WI38 (cell line): ENCODE measurements at regions not wholly inside any gene's neighbourhood (a gene's known extent, or its start where the extent isn't known, plus 50 kb on each side); places are given as distances from the start of the nearest gene placed in this dataset.

Experiments used
- H3K4me3 ChIP-seq: 2 replicates; pipeline ENCODE4 v1.5.1; 2011; ENCODE audit warnings: low read depth, mild to moderate bottlenecking, control low read depth, low read length
- TF ChIP-seq, protein P1 (sequence below): IDR thresholded peaks from 2 replicates; pipeline ENCODE4 v1.5.1; 2012; ENCODE audit warnings: low read depth, mild to moderate bottlenecking, control low read depth, low read length

DNA sequence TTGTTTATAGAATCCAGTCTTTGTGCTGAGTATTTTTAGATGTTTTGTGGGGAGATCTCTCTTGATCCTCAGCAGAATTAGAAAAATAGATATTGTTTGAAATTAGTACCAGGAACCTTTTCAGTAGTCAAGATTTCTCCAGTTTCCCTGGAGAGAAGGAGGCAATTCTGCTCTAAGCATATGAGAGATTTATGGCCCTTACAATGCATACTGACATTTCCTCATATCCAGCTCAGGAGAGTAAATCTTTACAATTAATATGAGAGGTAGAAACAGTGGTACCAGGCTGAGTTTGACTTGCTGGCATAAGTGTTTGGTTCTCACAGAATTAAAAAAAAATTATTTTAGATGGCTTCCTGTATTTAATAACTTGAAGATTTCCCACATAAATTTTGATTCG, 239.1 kb upstream of the SGO1 start:
- no peak overlapping the region for H3K4me3 ChIP-seq
- TF ChIP-seq, protein P1, sequence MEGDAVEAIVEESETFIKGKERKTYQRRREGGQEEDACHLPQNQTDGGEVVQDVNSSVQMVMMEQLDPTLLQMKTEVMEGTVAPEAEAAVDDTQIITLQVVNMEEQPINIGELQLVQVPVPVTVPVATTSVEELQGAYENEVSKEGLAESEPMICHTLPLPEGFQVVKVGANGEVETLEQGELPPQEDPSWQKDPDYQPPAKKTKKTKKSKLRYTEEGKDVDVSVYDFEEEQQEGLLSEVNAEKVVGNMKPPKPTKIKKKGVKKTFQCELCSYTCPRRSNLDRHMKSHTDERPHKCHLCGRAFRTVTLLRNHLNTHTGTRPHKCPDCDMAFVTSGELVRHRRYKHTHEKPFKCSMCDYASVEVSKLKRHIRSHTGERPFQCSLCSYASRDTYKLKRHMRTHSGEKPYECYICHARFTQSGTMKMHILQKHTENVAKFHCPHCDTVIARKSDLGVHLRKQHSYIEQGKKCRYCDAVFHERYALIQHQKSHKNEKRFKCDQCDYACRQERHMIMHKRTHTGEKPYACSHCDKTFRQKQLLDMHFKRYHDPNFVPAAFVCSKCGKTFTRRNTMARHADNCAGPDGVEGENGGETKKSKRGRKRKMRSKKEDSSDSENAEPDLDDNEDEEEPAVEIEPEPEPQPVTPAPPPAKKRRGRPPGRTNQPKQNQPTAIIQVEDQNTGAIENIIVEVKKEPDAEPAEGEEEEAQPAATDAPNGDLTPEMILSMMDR: no peak

DNA sequence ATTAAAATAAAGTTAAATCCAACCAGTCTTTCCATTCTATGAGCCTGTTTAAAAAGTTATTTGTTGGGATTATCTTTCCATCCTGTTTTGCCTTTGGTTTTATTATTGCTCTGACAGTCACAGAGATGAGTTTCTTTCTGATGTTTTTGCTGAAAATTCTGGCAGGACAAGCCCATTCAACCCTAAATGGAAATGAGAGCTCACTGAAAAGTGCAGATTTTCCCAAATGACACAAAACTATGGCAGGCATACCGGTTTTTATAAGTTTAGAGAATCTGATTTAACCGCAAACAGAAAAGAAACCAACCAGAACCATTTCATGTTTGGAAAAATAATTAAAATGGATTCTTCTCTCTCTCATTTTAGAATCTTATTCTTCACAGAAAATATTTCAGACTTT, 238.1 kb upstream of the SGO1 start:
- TF ChIP-seq, protein P1: no peak
- H3K4me3 ChIP-seq: no peak overlapping the region

DNA sequence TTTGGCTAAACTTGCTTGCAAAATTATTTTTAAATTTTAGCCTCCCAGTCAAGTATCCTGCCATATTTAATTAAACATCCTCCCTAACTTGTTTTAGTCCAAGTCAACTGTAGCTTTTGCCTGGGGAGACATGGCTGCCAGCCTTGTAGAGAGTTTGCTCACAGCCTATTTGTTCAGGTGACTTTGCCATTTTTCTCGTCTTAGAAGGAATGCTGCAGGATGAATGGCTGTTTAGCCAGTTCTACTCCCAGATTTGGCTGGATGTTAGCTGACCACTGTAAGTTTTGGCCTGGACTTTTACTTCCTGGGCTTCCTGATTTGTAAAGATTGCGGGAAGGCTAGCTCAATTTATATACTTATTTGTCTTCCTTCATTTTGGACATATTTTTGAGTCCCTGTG, 236.4 kb upstream of the SGO1 start:
- no peak overlapping the region for H3K4me3 ChIP-seq
- TF ChIP-seq, protein P1: no peak

DNA sequence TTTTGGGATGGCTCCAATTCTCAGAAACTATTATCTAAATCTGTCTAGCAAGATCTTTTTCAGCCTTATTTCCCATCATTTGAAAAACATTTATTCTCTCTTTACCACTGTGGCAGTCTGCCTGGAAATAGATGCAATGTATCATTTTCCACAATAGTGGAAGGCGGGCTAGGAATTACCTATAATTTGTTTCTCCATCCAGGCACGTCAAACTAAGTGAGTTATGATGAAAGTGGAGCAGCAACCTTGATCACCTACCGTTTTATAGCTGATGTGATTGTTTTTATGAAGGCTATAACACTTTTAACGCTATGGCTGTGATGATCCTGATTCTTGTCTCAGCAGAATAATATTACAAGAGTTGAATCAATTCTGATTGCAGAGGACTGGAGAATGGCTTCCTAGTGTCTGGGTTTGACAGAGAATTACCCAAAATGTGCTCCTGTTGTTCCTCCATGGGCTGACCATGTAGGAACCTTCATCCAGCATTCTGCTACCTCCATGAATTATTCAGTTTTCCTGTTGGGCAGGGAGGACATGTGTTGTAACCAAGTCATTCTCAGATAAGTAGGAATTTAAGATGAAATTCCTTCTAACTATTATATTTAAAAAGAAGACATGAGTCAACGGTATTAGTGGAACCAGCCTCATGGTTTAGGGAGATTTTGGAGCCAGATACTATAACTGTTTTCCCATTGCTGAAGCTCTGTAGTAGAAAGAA, 231.5 kb upstream of the SGO1 start:
- TF ChIP-seq, protein P1: no peak
- no peak overlapping the region for H3K4me3 ChIP-seq

DNA sequence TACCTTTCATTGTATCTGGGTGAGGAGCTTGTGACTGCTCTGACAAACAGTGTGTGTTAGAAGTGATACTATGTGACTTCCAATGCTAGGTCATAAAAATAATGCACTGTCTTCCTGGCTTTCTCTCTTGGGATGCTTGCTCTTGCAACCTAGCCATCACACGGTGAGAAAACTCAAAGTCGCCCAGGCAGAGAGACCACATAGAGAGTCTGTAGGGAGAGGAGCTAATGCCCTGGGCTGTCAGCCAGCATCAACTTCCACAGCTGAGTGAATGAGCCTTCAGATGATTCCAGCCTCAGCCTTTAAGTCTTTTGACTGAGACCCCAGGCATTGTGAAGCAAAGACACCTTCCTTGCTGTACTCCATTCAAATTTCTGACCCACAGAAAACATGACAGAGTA, 220.6 kb upstream of the SGO1 start:
- TF ChIP-seq, protein P1: no peak
- no peak overlapping the region for H3K4me3 ChIP-seq

DNA sequence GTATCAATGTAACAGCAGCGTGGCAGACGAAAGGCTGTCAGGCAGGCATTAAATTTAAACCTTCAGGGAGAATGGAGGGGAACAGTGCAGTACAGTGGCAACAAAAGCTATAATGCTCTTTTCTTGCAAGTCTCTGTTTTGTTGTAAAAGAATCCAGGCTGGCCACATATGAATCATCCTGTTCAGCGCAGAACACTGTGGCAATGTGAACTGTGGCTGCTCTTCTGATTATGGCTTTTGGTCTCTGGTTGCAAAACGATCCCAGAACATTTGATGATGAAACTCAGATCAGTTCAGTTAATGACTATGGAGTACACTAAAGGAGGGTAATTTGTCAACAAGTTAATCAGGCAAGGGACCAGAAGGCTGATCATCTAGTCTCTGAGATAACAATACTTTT, 219.7 kb upstream of the SGO1 start:
- TF ChIP-seq, protein P1: no peak
- no peak overlapping the region for H3K4me3 ChIP-seq

DNA sequence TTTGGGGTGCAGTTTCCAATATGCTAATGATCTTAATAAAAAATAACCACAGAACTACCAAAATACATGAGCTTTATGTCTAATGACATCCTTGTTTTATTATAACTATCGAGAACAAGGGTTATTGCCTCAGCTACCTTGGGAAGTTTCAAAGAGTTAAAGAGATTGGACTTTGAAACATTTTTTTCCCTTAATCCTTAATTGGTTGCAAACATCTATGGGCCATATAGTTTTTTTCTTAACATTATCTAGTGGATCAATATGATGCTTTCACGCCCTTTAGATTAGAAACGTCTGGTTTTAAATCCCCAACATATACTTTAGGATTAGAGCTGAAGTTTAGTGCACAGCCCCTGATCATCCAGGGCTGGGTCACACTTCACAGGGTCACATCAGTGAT, 219.2 kb upstream of the SGO1 start:
- no peak overlapping the region for H3K4me3 ChIP-seq
- TF ChIP-seq, protein P1: no peak
